Epithelial cell of esophagus (primary cell): ENCODE measurements at regions not wholly inside any gene's neighbourhood (a gene's known extent, or its start where the extent isn't known, plus 50 kb on each side); places are given as distances from the start of the nearest gene placed in this dataset.

Experiments
- DNase-seq: peaks from one replicate; pipeline ENCODE4 v3.0.0; 2010; ENCODE audit warnings: low read depth
- H3K4me3 ChIP-seq: 2 replicates; pipeline ENCODE4 v1.5.1; 2011; ENCODE audit warnings: mild to moderate bottlenecking, low read length, control low read depth
- TF ChIP-seq, protein P1 (sequence below): IDR thresholded peaks from 2 replicates; pipeline ENCODE4 v1.5.1; 2011; ENCODE audit warnings: low read depth, mild to moderate bottlenecking, low read length, control low read depth, inconsistent platforms; ENCODE audit not compliant: insufficient read depth; ENCODE audit errors: missing control alignments

DNA sequence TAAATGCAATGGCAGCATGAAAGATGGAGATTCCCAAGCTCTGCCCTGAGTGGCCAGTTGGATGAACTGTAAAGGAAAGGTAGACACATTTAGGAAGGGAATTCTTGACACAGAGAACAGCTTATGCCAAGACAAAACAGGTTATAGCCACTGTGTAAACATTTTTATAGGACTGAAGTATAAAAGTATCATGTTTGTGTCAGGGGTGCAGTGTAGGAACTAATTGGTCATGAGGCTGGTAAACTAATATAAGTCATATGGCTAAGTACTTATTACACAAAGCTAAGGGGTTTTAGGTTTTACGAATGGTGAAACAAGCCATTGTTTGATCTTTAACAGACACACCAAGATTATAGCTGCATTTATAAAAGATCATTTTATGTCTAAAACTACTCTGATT, 207.7 kb upstream of the SLC16A7 start:
- H3K4me3 ChIP-seq = no peak overlapping the region
- TF ChIP-seq, protein P1, sequence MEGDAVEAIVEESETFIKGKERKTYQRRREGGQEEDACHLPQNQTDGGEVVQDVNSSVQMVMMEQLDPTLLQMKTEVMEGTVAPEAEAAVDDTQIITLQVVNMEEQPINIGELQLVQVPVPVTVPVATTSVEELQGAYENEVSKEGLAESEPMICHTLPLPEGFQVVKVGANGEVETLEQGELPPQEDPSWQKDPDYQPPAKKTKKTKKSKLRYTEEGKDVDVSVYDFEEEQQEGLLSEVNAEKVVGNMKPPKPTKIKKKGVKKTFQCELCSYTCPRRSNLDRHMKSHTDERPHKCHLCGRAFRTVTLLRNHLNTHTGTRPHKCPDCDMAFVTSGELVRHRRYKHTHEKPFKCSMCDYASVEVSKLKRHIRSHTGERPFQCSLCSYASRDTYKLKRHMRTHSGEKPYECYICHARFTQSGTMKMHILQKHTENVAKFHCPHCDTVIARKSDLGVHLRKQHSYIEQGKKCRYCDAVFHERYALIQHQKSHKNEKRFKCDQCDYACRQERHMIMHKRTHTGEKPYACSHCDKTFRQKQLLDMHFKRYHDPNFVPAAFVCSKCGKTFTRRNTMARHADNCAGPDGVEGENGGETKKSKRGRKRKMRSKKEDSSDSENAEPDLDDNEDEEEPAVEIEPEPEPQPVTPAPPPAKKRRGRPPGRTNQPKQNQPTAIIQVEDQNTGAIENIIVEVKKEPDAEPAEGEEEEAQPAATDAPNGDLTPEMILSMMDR = no peak
- DNase-seq = no peak

DNA sequence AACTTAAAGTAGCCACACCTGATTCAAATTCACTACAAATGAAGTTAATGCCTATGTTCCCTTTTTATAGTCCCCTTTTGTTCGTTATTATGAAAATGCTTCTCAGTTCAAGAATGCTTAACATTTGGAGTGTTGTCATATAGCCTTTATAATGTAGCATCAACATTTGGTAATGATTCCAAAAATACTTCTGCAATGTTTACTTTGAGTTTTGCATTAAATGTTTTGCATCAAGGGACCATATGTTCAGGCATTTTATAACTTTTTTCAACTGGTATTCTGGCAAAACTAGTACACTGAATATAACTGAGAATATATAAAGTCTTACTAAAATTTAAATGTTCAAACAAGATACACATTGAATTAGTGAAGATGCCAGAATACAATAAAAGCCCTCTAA, 209.6 kb upstream of the SLC16A7 start:
- H3K4me3 ChIP-seq = no peak overlapping the region
- TF ChIP-seq, protein P1 = no peak
- no peak for DNase-seq

DNA sequence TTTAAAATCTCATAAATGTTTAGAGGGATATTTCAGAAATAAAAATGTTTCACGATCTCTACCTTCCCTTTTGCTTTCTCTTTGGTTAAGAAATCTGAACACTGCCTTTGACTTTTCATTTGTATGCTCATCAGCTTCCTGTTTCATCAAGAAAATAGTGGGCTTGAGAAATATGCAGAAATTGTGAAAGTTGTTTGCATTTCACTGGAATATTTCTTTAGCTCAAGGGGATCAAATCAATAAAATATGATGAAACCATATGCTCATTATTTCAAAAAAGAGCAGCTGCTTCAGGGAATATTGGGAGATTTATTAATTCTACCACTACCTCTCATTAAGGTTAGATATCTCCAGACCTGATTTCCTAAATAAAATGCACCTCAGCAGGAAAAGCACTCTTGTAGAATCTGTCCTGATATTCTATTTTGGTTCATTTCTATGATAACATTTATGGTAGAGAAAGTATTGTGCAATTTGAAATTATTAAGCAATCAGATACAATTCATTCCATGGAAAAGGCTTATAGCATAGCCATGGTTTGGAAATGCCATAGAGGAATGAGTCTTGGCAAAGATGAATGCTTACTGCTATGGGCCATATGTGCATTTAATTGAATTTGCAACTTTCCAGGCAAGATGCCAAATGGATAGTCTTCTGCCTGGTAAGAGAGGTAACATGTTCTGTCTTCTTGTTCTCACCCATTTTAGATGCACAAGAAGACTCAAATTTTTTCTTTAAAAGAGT, 212.6 kb upstream of the SLC16A7 start:
- TF ChIP-seq, protein P1 = no peak
- peak; percentile 87 for DNase-seq
- no peak overlapping the region for H3K4me3 ChIP-seq

DNA sequence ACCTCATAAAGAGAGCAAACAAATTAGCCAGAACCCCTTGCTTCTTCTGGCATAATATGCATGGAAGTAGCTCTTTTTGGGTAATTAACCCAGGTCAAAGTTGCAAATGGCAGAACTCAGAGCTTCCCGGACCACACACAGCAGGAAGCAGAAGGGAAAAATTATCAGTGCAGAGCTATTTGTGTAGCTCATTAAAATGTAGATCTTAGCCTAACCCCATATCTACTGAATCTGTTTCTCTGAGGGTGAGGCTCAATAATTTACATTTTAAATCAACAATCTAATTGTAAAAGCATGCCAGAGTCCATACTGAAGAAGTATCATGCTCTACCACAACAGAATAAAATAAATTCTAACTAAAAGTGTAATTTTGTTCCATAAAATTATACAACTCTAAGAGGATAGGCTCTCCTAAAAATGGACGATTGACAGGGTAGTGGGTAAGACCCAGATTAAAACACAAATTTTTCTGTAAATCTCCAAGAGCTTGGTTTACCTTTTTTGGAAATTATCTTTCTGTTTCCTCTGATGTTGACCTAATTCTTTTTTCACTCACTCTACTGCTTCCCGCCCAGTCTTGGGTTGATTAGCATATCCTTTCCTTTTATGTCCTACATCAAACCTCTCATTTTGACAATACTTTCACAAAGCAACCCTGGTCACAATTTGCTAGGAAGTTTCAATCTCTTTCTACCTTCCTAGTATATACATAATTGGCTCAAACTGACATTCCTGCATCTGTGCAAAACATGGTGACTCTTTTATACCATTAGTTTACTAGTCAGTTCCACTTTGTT, 213.3 kb upstream of the SLC16A7 start:
- H3K4me3 ChIP-seq = no peak overlapping the region

DNA sequence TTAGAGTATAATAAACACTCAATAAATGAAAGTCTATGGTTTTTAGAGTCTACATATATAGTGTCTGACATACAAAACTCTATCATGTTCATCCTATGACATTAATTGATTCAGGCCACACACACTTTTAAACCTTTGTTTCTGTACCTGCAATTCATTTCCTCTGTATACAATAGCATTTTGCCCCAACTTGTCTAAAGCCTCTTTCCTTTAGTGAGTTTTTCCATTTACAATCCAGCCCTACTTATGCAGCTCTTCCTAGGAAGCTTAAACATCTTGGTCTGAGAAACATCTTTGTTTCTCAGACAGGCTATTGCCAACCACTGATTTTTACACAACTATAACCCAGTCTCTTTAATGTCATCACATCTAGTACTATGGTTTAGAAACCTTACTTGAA, 214.7 kb upstream of the SLC16A7 start:
- peak; percentile 33 for DNase-seq
- H3K4me3 ChIP-seq = no peak overlapping the region
- TF ChIP-seq, protein P1 = no peak

More for the DNA sequence above, 213.3 kb upstream of the SLC16A7 start:
- TF ChIP-seq, protein P1 = no peak
- no peak for DNase-seq

DNA sequence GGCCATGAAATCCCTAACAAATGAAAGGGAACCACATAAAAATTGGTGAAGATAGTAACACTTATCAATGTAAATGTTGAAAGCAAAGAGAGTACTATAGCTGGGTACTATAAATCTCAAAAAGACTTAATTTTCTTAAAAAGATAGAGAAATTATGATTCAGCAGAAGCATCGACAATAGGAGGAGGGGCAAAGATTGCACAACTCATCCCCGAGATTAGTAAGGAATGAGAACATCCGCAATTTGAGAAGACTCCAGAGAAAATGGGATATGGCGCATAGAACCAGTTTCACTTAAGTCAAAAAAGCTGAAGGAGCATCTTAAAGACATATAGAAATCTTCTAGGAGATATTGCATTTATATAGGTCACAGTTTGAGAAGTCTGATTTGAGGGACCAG, 220.2 kb upstream of the SLC16A7 start:
- TF ChIP-seq, protein P1 = no peak
- no peak overlapping the region for H3K4me3 ChIP-seq
- DNase-seq = no peak

DNA sequence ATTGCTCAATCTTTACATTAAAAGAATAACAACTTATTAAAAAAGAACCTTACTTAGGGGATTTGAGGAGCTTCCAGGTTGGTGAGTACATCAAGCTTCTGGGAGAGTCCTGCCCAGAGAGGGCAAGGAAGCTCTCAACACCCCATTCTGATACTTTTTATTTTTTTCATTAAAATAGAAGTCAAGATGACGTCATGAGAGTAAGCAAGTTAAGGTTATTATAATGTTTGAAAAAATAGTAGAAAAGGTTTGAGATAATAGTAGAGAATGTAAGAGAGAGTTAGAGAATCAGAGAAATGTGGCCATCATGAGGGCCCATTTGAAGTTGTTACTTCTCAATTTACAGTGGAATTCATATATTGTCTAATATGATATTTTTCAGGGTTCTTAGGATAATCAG, 221.0 kb upstream of the SLC16A7 start:
- TF ChIP-seq, protein P1 = no peak
- DNase-seq = no peak
- H3K4me3 ChIP-seq = no peak overlapping the region
